Panc1 (cell line): ENCODE measurements at regions not wholly inside any gene's neighbourhood (a gene's known extent, or its start where the extent isn't known, plus 50 kb on each side); places are given as distances from the start of the nearest gene placed in this dataset.

Experiments
- ATAC-seq: fragments of 200-7000 bp; cut with Tn5 transposase; 2 replicates; pipeline ENCODE4 v1.9.1; 2020; ENCODE audit warnings: mild to moderate bottlenecking, moderate library complexity
- BruUV-seq: library from RNA; stranded (reverse); fragments of 400-500 nt; replicated peaks from 2 replicates; lab custom pipeline; 2021; lab: Mats Ljungman, UMichigan
- CTCF ChIA-PET: fragments of 300-600 bp; sonication (Branson Sonifier 250); formaldehyde crosslinking; loops from one replicate; lab custom pipeline; 2022; ENCODE audit warnings: antibody characterized with exemption; lab: Charles Lee
- POLR2A ChIA-PET: fragments of 300-600 bp; sonication (Branson Sonifier 250); formaldehyde crosslinking; loops from one replicate; lab custom pipeline; 2022; ENCODE audit warnings: antibody characterized with exemption; lab: Charles Lee
- DNase-seq: peaks from one replicate; pipeline ENCODE4 v3.0.0-alpha.2; 2010; ENCODE audit warnings: low read depth, low spot score
- H3K27ac ChIP-seq: 2 replicates; pipeline ENCODE4 v1.5.1; 2011; ENCODE audit warnings: mild to moderate bottlenecking, low read length, inconsistent platforms
- H3K27me3 ChIP-seq: fragments of 200-500 bp; sonication (Bioruptor generic); 2 replicates; pipeline ENCODE4 v1.6.0; 2014; ENCODE audit warnings: low read length, inconsistent platforms; ENCODE audit not compliant: control insufficient read depth, insufficient read depth
- H3K36me3 ChIP-seq: fragments of 200-500 bp; sonication (Bioruptor generic); 2 replicates; pipeline ENCODE4 v1.5.1; 2014; ENCODE audit warnings: inconsistent platforms, mild to moderate bottlenecking, low read length, moderate library complexity; ENCODE audit not compliant: control insufficient read depth, insufficient read depth
- H3K4me1 ChIP-seq: 2 replicates; pipeline ENCODE4 v1.5.1; 2011; ENCODE audit warnings: inconsistent platforms, mild to moderate bottlenecking, low read length, moderate library complexity; ENCODE audit not compliant: control insufficient read depth, insufficient read depth
- H3K4me3 ChIP-seq, 2 experiments: 2 replicates each; pipeline ENCODE4 v1.5.1; 2011 to 2012; ENCODE audit warnings: low read depth in 2 of 2, low read length in 2 of 2, mild to moderate bottlenecking in 2 of 2, inconsistent platforms in 1 of 2, moderate library complexity in 1 of 2
- H3K9me3 ChIP-seq: fragments of 200-500 bp; sonication (Bioruptor generic); 2 replicates; pipeline ENCODE4 v1.5.1; 2014; ENCODE audit warnings: low read depth, mild to moderate bottlenecking, inconsistent platforms, low read length, moderate library complexity; ENCODE audit not compliant: control insufficient read depth, insufficient read depth
- CTCF ChIP-seq: fragments of 450-650 bp; IDR thresholded peaks from 2 replicates; pipeline ENCODE4 v1.5.1; 2017; ENCODE audit warnings: mild to moderate bottlenecking
- POLR2AphosphoS5 ChIP-seq: IDR thresholded peaks from 2 replicates; pipeline ENCODE4 v1.6.1; 2012; ENCODE audit warnings: mild to moderate bottlenecking, low read depth, low read length, moderate library complexity
- SIN3A ChIP-seq: IDR thresholded peaks from 2 replicates; pipeline ENCODE4 v1.6.1; 2012; ENCODE audit warnings: low read depth, mild to moderate bottlenecking, low read length, moderate library complexity, borderline replicate concordance; ENCODE audit not compliant: insufficient read depth
- TCF7L2 ChIP-seq: IDR thresholded peaks from 2 replicates; pipeline ENCODE4 v1.6.1; 2011; ENCODE audit warnings: mild to moderate bottlenecking, low read depth, low read length, inconsistent platforms
- in situ Hi-C: cut with HindIII; loops from 2 replicates; pipeline ENCODE4 v1.10.0; 2016; ENCODE audit warnings: low sequenced_read_pairs, low pct_unique_long_range_greater_than_20kb
- intact Hi-C: fragments of 100-400 bp; cut with micrococcal nuclease; formaldehyde crosslinking; loops from one replicate; pipeline ENCODE4 v1.10.0; 2022; ENCODE audit not compliant: unreplicated experiment
- TF ChIP-seq, protein P1 (sequence below), 2 experiments: IDR thresholded peaks; 2 replicates each; pipeline ENCODE4 v1.6.1; 2011 to 2012; ENCODE audit warnings: low read depth in 2 of 2, control low read depth in 1 of 2, low read length in 1 of 2, mild to moderate bottlenecking in 1 of 2, moderate library complexity in 1 of 2; ENCODE audit not compliant: insufficient read depth in 1 of 2

DNA sequence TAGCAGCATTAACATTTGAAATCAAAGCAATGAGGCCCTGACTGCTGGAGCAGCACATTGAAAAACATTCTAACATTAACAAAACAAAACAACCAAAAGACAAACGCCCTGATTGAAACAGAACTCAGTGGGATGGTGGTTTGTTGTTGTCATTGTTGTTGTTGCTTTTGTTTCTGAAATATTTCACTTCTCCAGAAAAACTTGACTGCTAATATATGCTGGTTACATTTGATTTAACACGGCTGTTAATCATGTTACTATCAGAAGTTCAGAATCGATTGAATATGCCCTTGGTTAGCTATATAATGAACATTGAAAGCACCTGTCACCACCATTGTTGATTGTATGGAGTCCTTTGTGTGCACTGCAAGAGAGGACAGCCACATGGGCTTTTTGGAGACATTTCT, 790.4 kb upstream of the GALNTL6 start:
- ATAC-seq, result no peak

DNA sequence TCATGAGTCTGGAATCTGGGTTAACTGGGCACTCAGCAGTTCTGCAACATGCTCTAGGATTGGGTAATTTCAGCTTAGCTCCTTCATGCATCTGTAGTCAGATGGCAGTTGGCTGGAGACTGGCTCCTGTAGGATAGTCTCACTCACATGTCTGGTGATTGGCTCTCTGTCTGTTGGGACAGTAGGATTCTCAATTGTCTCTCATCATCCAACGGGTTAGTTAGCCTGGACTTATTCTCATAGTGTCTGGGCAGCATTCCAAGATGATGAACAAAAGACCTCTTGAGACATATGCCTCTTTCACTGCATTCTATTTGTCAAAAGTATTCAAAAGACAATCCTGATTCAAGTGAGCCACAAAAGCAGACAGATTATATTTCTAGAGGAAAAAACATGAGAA, 795.6 kb upstream of the GALNTL6 start:
- TF ChIP-seq CTCF (no peak), POLR2AphosphoS5 (no peak), TCF7L2 (no peak), SIN3A (no peak)
- TF ChIP-seq, protein P1, sequence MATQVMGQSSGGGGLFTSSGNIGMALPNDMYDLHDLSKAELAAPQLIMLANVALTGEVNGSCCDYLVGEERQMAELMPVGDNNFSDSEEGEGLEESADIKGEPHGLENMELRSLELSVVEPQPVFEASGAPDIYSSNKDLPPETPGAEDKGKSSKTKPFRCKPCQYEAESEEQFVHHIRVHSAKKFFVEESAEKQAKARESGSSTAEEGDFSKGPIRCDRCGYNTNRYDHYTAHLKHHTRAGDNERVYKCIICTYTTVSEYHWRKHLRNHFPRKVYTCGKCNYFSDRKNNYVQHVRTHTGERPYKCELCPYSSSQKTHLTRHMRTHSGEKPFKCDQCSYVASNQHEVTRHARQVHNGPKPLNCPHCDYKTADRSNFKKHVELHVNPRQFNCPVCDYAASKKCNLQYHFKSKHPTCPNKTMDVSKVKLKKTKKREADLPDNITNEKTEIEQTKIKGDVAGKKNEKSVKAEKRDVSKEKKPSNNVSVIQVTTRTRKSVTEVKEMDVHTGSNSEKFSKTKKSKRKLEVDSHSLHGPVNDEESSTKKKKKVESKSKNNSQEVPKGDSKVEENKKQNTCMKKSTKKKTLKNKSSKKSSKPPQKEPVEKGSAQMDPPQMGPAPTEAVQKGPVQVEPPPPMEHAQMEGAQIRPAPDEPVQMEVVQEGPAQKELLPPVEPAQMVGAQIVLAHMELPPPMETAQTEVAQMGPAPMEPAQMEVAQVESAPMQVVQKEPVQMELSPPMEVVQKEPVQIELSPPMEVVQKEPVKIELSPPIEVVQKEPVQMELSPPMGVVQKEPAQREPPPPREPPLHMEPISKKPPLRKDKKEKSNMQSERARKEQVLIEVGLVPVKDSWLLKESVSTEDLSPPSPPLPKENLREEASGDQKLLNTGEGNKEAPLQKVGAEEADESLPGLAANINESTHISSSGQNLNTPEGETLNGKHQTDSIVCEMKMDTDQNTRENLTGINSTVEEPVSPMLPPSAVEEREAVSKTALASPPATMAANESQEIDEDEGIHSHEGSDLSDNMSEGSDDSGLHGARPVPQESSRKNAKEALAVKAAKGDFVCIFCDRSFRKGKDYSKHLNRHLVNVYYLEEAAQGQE (IDR thresholded peaks at IDR 0.05; ENCODE audit: insufficient read depth in 1 of 2, low read depth in 2 of 2, low read length in 1 of 2), result no peak
- no peak overlapping the region for H3K4me3 ChIP-seq
- ATAC-seq (no peak), DNase-seq (no peak)
- intact Hi-C loops, result no loop called here
- no peaks in the 10 kb centered on the region for H3K9me3 ChIP-seq
- CTCF ChIA-PET, result no interaction called here
- H3K4me1 ChIP-seq, result no peaks in the 10 kb centered on the region
- H3K27ac ChIP-seq, result no peak overlapping the region
- POLR2A ChIA-PET, result no interaction called here
- no peaks in the 10 kb centered on the region for H3K27me3 ChIP-seq
- no peaks in the 10 kb centered on the region for H3K36me3 ChIP-seq
- no TSS peak for BruUV-seq
- in situ Hi-C loops, result no loop called here

More for the DNA sequence above, 790.4 kb upstream of the GALNTL6 start:
- no TSS peak for BruUV-seq
- Histone ChIP-seq H3K36me3 (no peaks in the 10 kb centered on the region), H3K9me3 (no peaks in the 10 kb centered on the region), H3K27ac (no peak overlapping the region), H3K4me3 (no peak overlapping the region), H3K4me1 (no peaks in the 10 kb centered on the region), H3K27me3 (no peaks in the 10 kb centered on the region)
- CTCF ChIA-PET, result no interaction called here
- intact Hi-C loops, result no loop called here
- TF ChIP-seq TCF7L2, result no peak
- no peak for TF ChIP-seq POLR2AphosphoS5
- TF ChIP-seq CTCF, result no peak
- TF ChIP-seq, protein P1 (IDR thresholded peaks at IDR 0.05; ENCODE audit: insufficient read depth in 1 of 2, low read depth in 2 of 2, low read length in 1 of 2), result no peak
- no peak for TF ChIP-seq SIN3A
- DNase-seq, result no peak
- in situ Hi-C loops, result no loop called here
- POLR2A ChIA-PET, result no interaction called here
